Activated CD8-positive, alpha-beta memory T cell treated with anti-CD3 and anti-CD28 coated beads, Interleukin-2, amount 50 U/mL, for 4 hours (primary cell): ENCODE measurements at regions not wholly inside any gene's neighbourhood (a gene's known extent, or its start where the extent isn't known, plus 50 kb on each side); places are given as distances from the start of the nearest gene placed in this dataset.
"Not testable (repeated sequence)": the region's sequence is repeated elsewhere in the genome, so short reads cannot be mapped to it uniquely, and the experiment has no call there.

Source experiments
- DNase-seq: peaks from one replicate; pipeline ENCODE4 v3.0.0-alpha.2; 2020

DNA sequence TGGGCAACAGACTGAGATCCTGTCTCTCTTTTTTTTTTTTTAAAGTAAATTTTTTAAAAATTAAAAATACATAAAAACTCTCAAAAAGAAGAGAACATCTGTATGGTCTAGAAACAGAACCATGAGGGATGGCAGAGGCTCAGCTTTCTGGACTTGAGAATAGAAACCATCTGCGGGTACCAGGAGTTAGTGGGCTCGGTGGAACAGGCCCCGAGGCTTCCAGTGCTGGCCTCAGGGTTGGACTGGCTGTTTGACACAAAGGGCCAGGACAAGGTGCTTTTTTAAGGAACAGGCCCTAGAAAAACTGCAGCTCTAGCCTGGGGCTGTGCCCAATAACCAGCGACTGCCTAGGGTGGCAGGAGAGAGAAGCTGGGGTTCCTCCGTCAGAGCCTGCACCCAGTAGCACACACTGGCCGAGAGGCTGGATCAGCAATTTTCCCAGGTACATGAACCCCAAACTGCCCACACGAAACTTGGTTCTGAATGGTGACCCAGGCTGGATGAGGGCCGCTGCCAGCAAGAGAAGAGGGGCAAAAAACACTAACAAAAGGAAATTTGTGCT, 131.0 kb upstream of the OLIG3 start:
- no peak for DNase-seq

- no peak for DNase-seq
Observed at GRCh38 chr6:137625808-137626207, 131.6 kb upstream of the OLIG3 start.

DNA sequence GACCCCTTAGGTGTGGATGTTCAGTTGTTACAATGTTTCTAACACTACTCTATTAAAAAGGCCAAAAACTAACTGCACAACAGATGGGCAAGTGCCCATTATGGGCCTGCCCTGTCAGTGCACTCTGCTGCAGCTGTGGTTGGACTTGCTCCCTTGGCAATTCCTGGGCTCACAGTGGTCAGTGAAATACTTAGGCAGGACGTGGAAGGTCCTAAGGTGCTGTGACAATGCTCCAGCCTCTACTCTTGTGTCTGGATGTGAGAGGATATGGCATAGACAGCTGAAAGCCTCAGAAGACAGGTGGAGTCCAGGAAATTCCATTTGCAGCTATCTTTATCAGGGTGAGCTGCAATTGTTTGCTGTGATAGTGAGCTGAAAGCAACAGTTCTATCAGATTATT, 136.5 kb upstream of the OLIG3 start:
- DNase-seq = no peak

DNA sequence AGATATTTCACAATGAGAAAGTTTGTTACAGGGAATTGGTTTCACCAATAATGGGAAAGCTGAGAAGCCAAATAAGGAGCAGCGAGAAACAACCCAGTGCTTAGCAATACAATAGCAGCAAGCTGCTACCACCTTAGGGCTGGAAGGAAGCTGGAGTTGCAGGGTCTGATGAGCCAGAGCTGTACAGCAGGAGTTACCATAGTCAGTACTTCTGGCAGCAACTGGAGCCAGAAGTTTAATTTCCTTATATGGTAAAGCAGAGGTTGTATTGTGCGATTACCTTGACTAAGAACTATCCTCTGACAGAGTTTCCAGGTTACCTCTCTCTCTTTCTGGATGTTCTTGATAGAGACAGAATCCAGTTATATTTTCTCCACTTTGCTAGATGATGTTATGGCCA, 137.1 kb upstream of the OLIG3 start:
- DNase-seq = no peak

DNA sequence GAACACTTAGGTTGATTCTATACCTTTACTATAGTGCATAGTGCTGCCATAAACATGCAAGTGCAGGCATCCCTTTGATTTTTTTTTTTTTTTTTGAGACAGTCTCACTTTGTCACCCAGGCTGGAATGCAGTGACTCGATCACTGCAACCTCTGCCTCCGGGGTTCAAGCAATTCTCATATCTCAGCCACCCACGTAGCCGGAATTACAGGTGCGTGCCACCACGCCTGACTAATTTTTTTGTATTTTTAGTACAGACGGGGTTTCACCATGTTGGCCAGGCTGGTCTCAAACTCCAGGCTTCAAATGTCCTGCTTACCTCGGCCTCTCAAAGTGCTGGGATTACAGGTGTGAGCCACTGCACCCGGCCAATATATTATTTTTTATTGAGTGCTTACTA, 140.0 kb upstream of the OLIG3 start:
- DNase-seq = not testable (repeated sequence)

- DNase-seq = no peak
Observed at GRCh38 chr6:137637121-137637520, 142.9 kb upstream of the OLIG3 start.

DNA sequence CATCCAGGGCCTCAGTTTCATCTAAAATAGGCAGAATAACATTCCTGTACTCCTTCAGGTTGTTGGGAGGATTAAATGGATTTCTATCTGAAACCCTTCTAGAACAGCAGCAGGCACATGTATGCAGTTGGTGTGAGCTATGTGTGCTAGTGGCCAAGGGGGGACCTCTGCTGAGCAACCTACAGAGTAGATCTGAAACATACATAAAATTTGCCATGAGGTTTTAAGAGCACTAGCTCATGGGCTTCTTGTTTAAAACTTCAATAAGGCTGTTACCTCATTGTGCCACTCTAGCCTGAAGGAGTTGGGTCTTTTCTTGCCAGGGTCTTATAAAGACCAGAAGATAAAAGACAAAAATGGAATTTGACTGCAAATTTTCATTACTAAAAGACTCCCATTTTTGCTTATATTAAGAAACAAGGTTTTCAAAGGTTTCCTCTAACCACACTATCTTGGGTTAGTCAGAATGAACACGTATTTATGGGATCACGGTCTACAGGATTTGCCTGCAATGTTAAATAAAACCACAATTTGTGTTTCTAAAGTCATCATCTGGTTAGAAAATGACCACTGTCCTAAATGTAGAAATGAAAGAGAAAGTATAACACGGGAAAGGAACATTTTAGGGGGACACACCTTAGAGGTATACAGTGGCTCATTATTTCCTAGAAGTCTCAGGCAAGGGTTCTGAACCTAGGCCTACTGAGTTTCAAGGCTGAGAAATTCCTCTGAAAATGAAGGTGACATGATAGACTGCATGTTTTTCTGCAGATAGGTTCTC, 144.9 kb upstream of the OLIG3 start:
- DNase-seq = no peak

GRCh38 chr6:137640086-137640485, 145.9 kb upstream of the OLIG3 start:
- DNase-seq = no peak

GRCh38 chr6:137641474-137642077, 147.4 kb upstream of the OLIG3 start:
- DNase-seq = peak; percentile 63

DNA sequence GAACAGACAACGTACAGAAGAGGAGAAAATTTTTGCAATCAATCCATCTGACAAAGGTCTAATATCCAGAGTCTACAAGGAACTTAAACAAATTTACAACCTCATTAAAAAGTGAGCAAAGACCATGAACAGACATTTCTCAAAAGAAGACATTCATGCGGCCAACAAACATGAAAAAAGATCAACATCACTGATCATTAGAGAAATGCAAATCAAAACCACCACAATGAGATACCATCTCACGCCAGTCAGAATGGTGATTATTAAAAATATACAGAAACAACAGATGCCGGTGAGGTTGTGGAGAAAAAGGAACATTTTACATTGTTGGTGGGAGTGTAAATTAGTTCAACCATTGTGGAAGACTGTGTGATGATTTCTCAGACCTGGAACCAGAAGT, 149.0 kb upstream of the OLIG3 start:
- DNase-seq = not testable (repeated sequence)

- DNase-seq = not testable (repeated sequence)
Observed at GRCh38 chr6:137643644-137644043, 149.4 kb upstream of the OLIG3 start.

DNA sequence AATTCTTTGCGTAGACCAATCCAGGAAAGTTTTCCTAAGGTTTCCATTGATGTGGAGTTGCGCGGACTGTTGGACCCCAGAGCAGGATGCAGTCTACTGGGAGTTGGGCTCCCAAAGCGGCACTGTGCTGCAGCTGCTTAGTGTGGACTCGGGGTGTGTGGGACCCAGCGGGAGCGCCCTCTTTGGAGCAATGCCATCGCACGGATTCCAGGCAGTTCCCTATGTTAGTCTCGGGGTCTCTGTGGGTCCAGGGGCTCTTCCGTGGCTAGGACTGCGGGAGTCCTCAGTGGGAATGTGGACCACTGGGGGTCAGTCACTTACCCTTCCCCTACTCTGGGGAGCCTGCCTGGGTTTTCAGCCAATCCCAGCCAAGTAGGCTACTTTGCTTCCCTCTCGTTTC, 151.7 kb upstream of the OLIG3 start:
- no peak for DNase-seq

DNA sequence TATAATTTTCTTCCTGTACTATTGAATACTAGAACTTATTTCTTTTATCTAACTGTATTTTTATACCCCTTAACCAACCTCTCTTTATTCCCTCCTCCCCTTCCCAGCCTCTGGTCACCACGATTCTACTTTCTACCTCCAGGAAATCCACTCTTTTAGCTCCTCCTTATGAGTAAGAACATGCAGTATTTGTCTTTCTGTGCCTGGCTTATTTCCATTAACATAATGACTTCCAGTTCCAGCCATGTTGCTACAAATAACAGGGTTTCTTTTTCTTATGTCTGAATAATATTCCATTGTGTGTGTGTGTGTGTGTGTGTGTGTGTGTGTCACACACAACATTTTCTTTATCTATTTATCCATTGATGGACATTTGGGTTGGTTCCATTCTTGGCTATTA, 152.3 kb upstream of the OLIG3 start:
- DNase-seq = no peak

DNA sequence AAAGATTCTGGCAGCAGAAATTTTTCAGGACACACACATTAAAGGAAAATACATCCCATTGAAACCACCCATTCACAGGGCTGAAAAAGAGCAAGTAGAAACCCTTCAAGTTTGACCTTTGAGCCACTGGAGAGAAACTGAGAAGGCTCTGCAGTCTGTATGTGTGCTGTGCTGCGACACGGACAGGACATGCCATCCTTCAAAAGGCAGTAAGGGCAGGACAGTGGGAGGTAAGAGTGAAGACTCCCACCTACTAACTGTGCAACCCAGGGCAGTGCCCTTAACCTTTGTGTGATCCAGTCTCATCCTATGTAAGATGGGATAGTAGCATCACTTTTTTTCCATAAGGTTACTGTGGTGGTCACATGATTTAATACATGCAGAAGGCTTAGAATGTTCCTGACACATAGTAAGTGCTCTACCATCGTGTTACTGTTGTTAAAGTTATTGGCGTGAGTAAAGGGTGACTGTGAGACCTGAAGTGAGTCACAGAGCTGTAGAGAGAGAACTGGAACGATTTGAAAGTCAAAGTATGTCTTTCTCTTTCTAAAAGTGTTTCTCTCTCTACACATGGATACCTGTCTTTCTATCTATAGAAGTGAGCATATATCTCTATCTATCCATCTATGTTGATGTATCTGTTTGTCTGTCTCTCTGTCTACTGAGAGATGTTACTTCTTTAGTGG, 153.7 kb upstream of the OLIG3 start:
- no peak for DNase-seq

GRCh38 chr6:137650720-137651119, 156.5 kb upstream of the OLIG3 start:
- DNase-seq = no peak

DNA sequence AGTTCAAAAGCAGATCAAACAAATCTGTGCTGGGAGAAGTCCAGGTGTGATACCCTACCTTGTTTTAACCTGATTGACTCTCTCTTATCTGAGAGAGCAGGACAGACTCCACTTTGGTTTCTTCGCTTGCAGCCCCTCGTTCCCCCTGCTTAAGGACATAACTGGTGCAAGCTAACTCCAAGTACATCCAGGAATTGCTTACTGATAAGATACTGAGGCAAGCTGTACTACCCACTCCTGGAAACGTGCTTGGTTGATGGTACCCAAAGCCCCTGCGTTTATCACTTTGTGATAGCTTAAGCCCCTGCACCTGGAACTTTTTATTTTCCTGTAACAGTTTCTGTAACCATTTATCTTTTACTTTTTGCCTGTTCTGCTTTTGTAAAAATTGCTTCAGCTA, 157.0 kb upstream of the OLIG3 start:
- no peak for DNase-seq

GRCh38 chr6:137651591-137652335, 157.6 kb upstream of the OLIG3 start:
- DNase-seq = no peak

DNA sequence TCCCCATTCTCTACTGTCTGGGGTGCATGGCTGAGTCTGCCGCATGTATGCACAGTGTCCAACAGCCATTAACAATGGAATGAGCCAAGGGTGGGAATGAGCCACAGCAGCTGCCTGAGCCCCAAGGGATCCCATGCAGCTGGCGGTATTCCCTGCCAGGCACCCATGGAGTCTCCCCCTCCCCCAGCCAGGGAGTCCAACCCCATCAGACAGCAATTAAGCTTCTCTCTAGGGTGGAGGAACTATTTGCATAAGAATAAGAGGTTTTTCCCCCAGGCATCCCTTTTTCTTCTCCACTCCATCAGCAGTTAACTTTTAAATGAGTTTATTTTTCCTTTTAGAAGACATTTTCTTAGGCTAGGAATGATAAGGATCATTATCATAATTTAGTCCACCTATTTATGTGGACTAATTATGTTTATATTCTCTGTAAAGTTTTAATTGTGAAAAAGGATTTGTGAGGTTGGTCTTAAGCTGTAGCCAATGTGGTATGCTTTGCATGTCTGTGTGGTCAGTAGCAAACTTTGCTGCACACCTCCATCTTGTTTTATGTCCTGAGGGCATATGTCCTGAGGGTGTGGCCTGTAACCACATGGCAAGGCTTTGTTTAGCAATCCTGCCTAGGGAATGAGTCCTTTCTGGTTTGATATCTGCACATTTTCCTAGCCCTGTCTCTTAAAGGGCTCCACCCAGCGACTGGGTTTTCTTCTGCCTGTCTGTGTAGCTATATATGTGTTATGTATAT, 158.9 kb upstream of the OLIG3 start:
- DNase-seq = no peak

DNA sequence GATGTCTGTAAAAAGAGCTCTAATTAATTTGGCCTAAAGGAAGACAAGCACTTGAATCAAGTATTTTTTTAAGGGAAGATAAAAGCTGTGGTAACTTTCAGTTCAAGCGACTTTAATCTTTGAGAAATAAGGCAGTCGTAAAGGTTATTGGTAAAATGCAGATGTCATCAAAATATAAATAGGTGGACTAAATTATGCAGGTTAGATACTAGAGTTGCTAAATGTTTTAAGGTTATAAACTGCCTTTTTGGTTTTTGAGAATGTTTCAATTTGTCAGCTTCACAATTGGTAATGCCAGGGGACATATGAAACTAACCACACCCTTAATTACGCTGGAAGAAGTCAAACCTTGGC, 159.5 kb upstream of the OLIG3 start:
- DNase-seq = no peak

- no peak for DNase-seq
Observed at GRCh38 chr6:137654365-137654981, 160.3 kb upstream of the OLIG3 start.

DNA sequence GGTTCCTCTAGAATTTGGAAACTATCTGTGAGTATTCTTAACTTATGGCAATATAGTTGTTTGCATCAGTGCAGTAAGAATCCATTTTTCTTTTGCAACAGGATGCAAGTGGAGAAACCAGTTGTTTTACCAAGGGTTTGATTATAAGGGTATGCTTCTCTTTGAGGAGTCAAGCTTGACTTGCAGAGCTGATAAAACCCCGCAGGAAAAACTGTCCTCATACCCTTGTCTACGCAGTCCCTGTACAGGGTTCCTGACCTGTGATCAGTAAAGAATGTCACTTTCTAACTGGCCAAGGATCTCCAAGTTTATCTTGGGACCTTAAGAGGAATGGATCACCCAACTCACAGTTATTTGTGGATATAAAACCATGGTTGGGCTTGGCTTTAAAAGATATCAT, 161.1 kb upstream of the OLIG3 start:
- no peak for DNase-seq

DNA sequence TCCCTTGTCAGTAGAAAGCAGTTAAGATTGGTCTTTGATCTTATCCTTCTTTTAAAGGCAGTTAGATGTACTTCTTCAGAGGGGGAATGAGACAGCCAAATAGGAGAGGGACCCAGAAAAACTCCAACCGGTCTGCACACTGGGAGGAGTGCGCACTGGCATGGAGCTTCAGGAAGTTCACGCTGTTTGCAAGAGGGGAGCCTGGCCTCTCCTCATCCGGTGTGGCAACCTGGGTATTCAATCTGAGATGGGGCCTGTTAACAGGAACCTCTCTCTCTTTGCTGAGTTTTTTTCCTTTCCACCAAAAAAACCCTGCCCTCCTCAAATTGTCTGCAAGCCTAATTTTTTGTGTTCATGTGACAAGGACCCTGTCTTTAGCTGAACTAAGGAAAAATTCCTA, 162.5 kb upstream of the OLIG3 start:
- no peak for DNase-seq
